Glutamatergic neuron (in vitro differentiated cells): ENCODE measurements at regions not wholly inside any gene's neighbourhood (a gene's known extent, or its start where the extent isn't known, plus 50 kb on each side); places are given as distances from the start of the nearest gene placed in this dataset.

Source experiments
- DNase-seq: peaks from one replicate; pipeline ENCODE4 v3.0.0; 2022
- H3K27ac Mint-ChIP-seq: one replicate; pipeline ENCODE4 v1.8.0; 2020; ENCODE audit warnings: mild to moderate bottlenecking, mixed read lengths, inconsistent platforms; ENCODE audit not compliant: unreplicated experiment
- H3K27me3 Mint-ChIP-seq: one replicate; pipeline ENCODE4 v1.8.0; 2020; ENCODE audit warnings: mild to moderate bottlenecking, moderate library complexity, mixed read lengths, inconsistent platforms; ENCODE audit not compliant: unreplicated experiment
- H3K36me3 Mint-ChIP-seq: one replicate; pipeline ENCODE4 v1.8.0; 2020; ENCODE audit warnings: mild to moderate bottlenecking, mixed read lengths, inconsistent platforms; ENCODE audit not compliant: unreplicated experiment
- H3K4me1 Mint-ChIP-seq: one replicate; pipeline ENCODE4 v1.8.0; 2020; ENCODE audit warnings: mild to moderate bottlenecking, low read depth, mixed read lengths, inconsistent platforms; ENCODE audit not compliant: unreplicated experiment
- H3K4me3 Mint-ChIP-seq: one replicate; pipeline ENCODE4 v1.8.0; 2020; ENCODE audit warnings: mild to moderate bottlenecking, mixed read lengths, inconsistent platforms; ENCODE audit not compliant: unreplicated experiment
- H3K9me3 Mint-ChIP-seq: one replicate; pipeline ENCODE4 v1.8.0; 2020; ENCODE audit warnings: mild to moderate bottlenecking, moderate library complexity, mixed read lengths, inconsistent platforms; ENCODE audit not compliant: unreplicated experiment
- TF ChIP-seq, protein P1 (sequence below): fragments of 200-600 bp; sonication (generic); IDR thresholded peaks from one replicate; pipeline ENCODE4 v1.5.0; 2021; ENCODE audit not compliant: partially characterized antibody, unreplicated experiment

- Mint-ChIP-seq H3K9me3 (no peaks in the 10 kb centered on the region), H3K27ac (no peak overlapping the region), H3K36me3 (no peaks in the 10 kb centered on the region), H3K4me1 (no peaks in the 10 kb centered on the region), H3K4me3 (no peak overlapping the region), H3K27me3 (no peaks in the 10 kb centered on the region)
- no peak for DNase-seq
- TF ChIP-seq, protein P1, sequence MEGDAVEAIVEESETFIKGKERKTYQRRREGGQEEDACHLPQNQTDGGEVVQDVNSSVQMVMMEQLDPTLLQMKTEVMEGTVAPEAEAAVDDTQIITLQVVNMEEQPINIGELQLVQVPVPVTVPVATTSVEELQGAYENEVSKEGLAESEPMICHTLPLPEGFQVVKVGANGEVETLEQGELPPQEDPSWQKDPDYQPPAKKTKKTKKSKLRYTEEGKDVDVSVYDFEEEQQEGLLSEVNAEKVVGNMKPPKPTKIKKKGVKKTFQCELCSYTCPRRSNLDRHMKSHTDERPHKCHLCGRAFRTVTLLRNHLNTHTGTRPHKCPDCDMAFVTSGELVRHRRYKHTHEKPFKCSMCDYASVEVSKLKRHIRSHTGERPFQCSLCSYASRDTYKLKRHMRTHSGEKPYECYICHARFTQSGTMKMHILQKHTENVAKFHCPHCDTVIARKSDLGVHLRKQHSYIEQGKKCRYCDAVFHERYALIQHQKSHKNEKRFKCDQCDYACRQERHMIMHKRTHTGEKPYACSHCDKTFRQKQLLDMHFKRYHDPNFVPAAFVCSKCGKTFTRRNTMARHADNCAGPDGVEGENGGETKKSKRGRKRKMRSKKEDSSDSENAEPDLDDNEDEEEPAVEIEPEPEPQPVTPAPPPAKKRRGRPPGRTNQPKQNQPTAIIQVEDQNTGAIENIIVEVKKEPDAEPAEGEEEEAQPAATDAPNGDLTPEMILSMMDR = no peak
These were observed 593.8 kb downstream of the ISL1 start for GRCh38 chr5:51977014-51977413.

DNA sequence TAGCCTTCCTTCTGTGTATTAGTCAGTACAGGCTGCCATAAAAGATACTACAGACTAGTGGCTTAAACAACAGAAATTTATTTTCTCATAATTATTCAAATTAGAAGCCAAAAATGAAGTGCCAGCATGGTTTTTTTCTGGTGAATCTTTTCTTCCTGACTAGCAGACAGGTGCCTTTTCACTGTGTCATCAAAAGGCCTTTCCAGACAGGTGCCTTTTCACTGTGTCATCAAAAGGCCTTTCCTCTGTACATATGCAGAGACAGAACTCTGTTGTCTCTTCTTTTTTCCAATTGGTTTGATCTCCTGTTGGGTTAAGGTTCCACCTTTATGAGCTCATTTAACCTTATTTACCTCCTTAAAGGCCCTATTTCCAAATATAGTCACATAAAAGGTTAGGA lies 599.9 kb downstream of the ISL1 start:
- peaks cover 3% of the 10 kb centered on the region for H3K9me3 Mint-ChIP-seq
- TF ChIP-seq, protein P1 = no peak
- H3K4me3 Mint-ChIP-seq = no peak overlapping the region
- H3K27ac Mint-ChIP-seq = no peak overlapping the region
- no peak for DNase-seq
- H3K36me3 Mint-ChIP-seq = no peaks in the 10 kb centered on the region
- H3K27me3 Mint-ChIP-seq = peaks cover 2% of the 10 kb centered on the region
- H3K4me1 Mint-ChIP-seq = peaks cover 9% of the 10 kb centered on the region

DNA sequence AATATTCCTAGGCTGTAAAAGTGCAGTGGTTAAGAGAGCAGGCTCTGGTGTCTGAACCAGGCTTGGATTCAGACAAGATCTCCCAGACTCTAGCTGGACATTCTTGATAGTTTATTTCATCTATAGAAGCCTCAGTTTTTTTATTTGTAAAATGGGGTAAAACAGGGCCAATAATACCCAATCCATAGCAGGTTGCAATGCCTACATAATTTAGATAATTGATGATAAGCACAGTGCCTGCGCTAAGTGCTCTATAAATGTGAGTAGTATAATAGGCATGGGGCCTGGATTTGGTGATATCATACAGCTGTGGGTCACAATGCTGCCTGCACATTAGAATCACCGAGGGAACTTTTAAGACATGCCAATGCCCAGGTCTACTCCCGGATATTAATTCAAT lies 603.5 kb downstream of the ISL1 start:
- peaks cover 2% of the 10 kb centered on the region for H3K27me3 Mint-ChIP-seq
- DNase-seq = no peak
- H3K4me3 Mint-ChIP-seq = no peak overlapping the region

GRCh38 chr5:51987239-51987638 lies 604.0 kb downstream of the ISL1 start:
- H3K4me1 Mint-ChIP-seq = peaks cover 21% of the 10 kb centered on the region
- H3K36me3 Mint-ChIP-seq = no peaks in the 10 kb centered on the region
- no peak overlapping the region for H3K4me3 Mint-ChIP-seq
- H3K27me3 Mint-ChIP-seq = peaks cover 2% of the 10 kb centered on the region
- H3K27ac Mint-ChIP-seq = peak overlapping the region; percentile 86
- no peak for DNase-seq
- TF ChIP-seq, protein P1 = no peak
- H3K9me3 Mint-ChIP-seq = peaks cover 7% of the 10 kb centered on the region

More for the DNA sequence above, 603.5 kb downstream of the ISL1 start:
- peaks cover 7% of the 10 kb centered on the region for H3K9me3 Mint-ChIP-seq
- H3K4me1 Mint-ChIP-seq = peaks cover 21% of the 10 kb centered on the region
- TF ChIP-seq, protein P1 = no peak
- H3K27ac Mint-ChIP-seq = no peak overlapping the region
- no peaks in the 10 kb centered on the region for H3K36me3 Mint-ChIP-seq

GRCh38 chr5:51987669-51988209 lies 604.5 kb downstream of the ISL1 start:
- Mint-ChIP-seq H3K9me3 (peaks cover 7% of the 10 kb centered on the region), H3K27me3 (peaks cover 2% of the 10 kb centered on the region), H3K27ac (peak overlapping the region; percentile 86), H3K4me3 (peak overlapping the region; percentile 64), H3K4me1 (peaks cover 21% of the 10 kb centered on the region), H3K36me3 (no peaks in the 10 kb centered on the region)
- DNase-seq = no peak
- TF ChIP-seq, protein P1 = no peak
